ENCODE measurements at regions not wholly inside any gene's neighbourhood (a gene's known extent, or its start where the extent isn't known, plus 50 kb on each side); places are given as distances from the start of the nearest gene placed in this dataset.

DNA sequence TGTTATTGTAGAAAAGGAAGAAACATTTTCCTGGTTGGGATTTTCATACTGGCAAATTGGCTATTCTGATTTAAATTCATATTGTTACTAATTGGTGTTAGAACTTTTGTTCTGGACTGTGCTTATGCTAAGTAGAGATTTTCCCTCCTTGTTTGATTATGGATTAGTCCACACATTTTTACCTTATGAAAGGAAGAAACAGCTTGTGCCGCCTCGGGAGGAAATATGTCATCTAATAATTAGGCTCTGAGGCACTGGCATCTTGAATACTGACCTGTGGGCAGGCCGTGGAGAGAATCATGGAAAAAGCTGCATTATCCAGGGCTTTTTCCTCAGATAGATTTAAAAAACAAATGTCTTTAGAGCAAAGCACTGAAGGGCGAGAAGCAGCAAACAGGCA lies 344.3 kb upstream of the TBL1XR1 start:
- TF ChIP-seq, protein P1, sequence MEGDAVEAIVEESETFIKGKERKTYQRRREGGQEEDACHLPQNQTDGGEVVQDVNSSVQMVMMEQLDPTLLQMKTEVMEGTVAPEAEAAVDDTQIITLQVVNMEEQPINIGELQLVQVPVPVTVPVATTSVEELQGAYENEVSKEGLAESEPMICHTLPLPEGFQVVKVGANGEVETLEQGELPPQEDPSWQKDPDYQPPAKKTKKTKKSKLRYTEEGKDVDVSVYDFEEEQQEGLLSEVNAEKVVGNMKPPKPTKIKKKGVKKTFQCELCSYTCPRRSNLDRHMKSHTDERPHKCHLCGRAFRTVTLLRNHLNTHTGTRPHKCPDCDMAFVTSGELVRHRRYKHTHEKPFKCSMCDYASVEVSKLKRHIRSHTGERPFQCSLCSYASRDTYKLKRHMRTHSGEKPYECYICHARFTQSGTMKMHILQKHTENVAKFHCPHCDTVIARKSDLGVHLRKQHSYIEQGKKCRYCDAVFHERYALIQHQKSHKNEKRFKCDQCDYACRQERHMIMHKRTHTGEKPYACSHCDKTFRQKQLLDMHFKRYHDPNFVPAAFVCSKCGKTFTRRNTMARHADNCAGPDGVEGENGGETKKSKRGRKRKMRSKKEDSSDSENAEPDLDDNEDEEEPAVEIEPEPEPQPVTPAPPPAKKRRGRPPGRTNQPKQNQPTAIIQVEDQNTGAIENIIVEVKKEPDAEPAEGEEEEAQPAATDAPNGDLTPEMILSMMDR (IDR thresholded peaks at IDR 0.05) = no peak
- TF ChIP-seq POLR2AphosphoS5 (IDR thresholded peaks at IDR 0.05) (no peak), EP300 (IDR thresholded peaks at IDR 0.05) (no peak)
